ENCODE measurements at regions not wholly inside any gene's neighbourhood (a gene's known extent, or its start where the extent isn't known, plus 50 kb on each side); places are given as distances from the start of the nearest gene placed in this dataset.

- no peaks in the 10 kb centered on the region for H4K20me1 ChIP-seq (ENCODE audit: control insufficient read depth, insufficient read depth, insufficient read length)
- H2BK120ac ChIP-seq (ENCODE audit: low read depth, low read length, poor library complexity, severe bottlenecking) = no peak overlapping the region
- no peak overlapping the region for H3K27ac ChIP-seq (ENCODE audit: insufficient read length, low read depth, low read length)
- no peak overlapping the region for H3K4ac ChIP-seq (ENCODE audit: low read depth, low read length)
- Mint-ChIP-seq H3K27ac (peak overlapping the region in 1 of 3 experiments; percentile 59; a peak in 1 of 7 replicates), H3K4me3 (no peak overlapping the region), H3K4me1 (peaks cover 3 to 4% of the 10 kb centered on the region in 2 experiments; a peak in 1 of 4 replicates), H3K9me3 (no peaks in the 10 kb centered on the region), H3K36me3 (ENCODE audit: insufficient read depth in 1 of 3, low read depth in 3 of 3) (peaks cover 0 to 5% (median 3%) of the 10 kb centered on the region in 3 experiments; a peak in 3 of 7 replicates), H3K27me3 (ENCODE audit: low read depth) (no peaks in the 10 kb centered on the region)
- no peaks in the 10 kb centered on the region for H3K23me2 ChIP-seq (ENCODE audit: insufficient read length, low read depth, low read length, poor library complexity, severe bottlenecking)
- H3K14ac ChIP-seq (ENCODE audit: insufficient read depth, low read length) = no peak overlapping the region
- no peak overlapping the region for H2BK20ac ChIP-seq (ENCODE audit: low read depth, low read length, poor library complexity, severe bottlenecking)
- no peak overlapping the region for H2BK15ac ChIP-seq (ENCODE audit: low read depth, low read length)
- H4K8ac ChIP-seq (replicated peaks; ENCODE audit: insufficient read length, low read depth, low read length) = no peak overlapping the region
- no peaks in the 10 kb centered on the region for H3K9me3 ChIP-seq (ENCODE audit: control insufficient read depth, low read depth, low read length)
- no peak for DNase-seq
- no peak overlapping the region for H3K4me2 ChIP-seq (ENCODE audit: insufficient read depth, insufficient read length, low read length)
- no peak overlapping the region for H2BK12ac ChIP-seq (ENCODE audit: insufficient read length, low read depth, low read length)
- WGBS (ENCODE audit: extremely low coverage, insufficient read length, low lambda C conversion rate) = no CpG with 5 or more reads among the region's 1 CpG
- no peak overlapping the region for H4K91ac ChIP-seq (ENCODE audit: insufficient read length, low read depth, low read length)
- no peaks in the 10 kb centered on the region for H3K27me3 ChIP-seq (ENCODE audit: insufficient read depth, low read length)
- TF ChIP-seq CTCF (conservative IDR thresholded peaks at IDR 0.05) = no peak
- H3K23ac ChIP-seq (ENCODE audit: insufficient read length, low read depth, low read length) = no peak overlapping the region
- H2AK5ac ChIP-seq (ENCODE audit: insufficient read length, low read length) = no peak overlapping the region
- H3K4me1 ChIP-seq (ENCODE audit: insufficient read depth, low read length) = no peaks in the 10 kb centered on the region
- H4K5ac ChIP-seq (ENCODE audit: insufficient read length, low read depth, low read length) = no peak overlapping the region
- no peak overlapping the region for H3T11ph ChIP-seq (ENCODE audit: low read length)
- H3K79me1 ChIP-seq (ENCODE audit: insufficient read depth, low read depth, low read length, poor library complexity, severe bottlenecking) = peaks cover 5% of the 10 kb centered on the region
- H2AFZ ChIP-seq (ENCODE audit: low read length) = no peak overlapping the region
- H3K56ac ChIP-seq (ENCODE audit: insufficient read length, low read depth, low read length) = no peak overlapping the region
- peaks cover 2% of the 10 kb centered on the region; the same call in 1 of the 2 replicates for H3K79me2 ChIP-seq (ENCODE audit: insufficient read depth, low read length)
- H3K9ac ChIP-seq (ENCODE audit: extremely low read depth, insufficient read length, low read length) = no peak overlapping the region
- no peak overlapping the region for H3K18ac ChIP-seq (ENCODE audit: insufficient read length, low read depth, low read length)
- H2BK5ac ChIP-seq (ENCODE audit: insufficient read length, low read length) = no peak overlapping the region
These were observed 248.4 kb upstream of the JARID2 start for GRCh38 chr6:14997507-14997906.
